NCI-H1417 treated with DMSO at 0.1 percent for 48 hours (cell line): ENCODE measurements at regions not wholly inside any gene's neighbourhood (a gene's known extent, or its start where the extent isn't known, plus 50 kb on each side); places are given as distances from the start of the nearest gene placed in this dataset.

Source experiments
- DNase-seq: peaks from one replicate; lab custom pipeline; 2025; lab: John Stamatoyannopoulos, UW

GRCh38 chr14:36465178-36465577, 54.9 kb downstream of the NKX2-1 start:
- DNase-seq: no peak

GRCh38 chr14:36462890-36463289, 57.1 kb downstream of the NKX2-1 start:
- DNase-seq: no peak

GRCh38 chr14:36455241-36455627, 64.8 kb downstream of the NKX2-1 start:
- DNase-seq: no peak

- DNase-seq: peak; percentile 53
Measured at GRCh38 chr14:36454599-36455240, 65.3 kb downstream of the NKX2-1 start.

GRCh38 chr14:36452860-36453259, 67.2 kb downstream of the NKX2-1 start:
- peak; percentile 67 for DNase-seq

GRCh38 chr14:36451310-36452065, 68.5 kb downstream of the NKX2-1 start:
- no peak for DNase-seq

GRCh38 chr14:36450550-36450949, 69.5 kb downstream of the NKX2-1 start:
- no peak for DNase-seq

- no peak for DNase-seq
Measured at GRCh38 chr14:36449903-36450302, 70.1 kb downstream of the NKX2-1 start.

- DNase-seq: peak; percentile 50
Measured at GRCh38 chr14:36443374-36443773, 76.7 kb downstream of the NKX2-1 start.

- peak; percentile 98 for DNase-seq
Measured at GRCh38 chr14:36442824-36443241, 77.2 kb downstream of the NKX2-1 start.

GRCh38 chr14:36441283-36441682, 78.7 kb downstream of the NKX2-1 start:
- no peak for DNase-seq

GRCh38 chr14:36439766-36440165, 80.3 kb downstream of the NKX2-1 start:
- DNase-seq: no peak

- DNase-seq: peak; percentile 74
Measured at GRCh38 chr14:36438883-36439282, 81.1 kb downstream of the NKX2-1 start.

- DNase-seq: no peak
Measured at GRCh38 chr14:36430662-36431084, 89.4 kb downstream of the NKX2-1 start.

- DNase-seq: no peak
Measured at GRCh38 chr14:36430169-36430568, 89.9 kb downstream of the NKX2-1 start.

GRCh38 chr14:36429692-36430091, 90.3 kb downstream of the NKX2-1 start:
- DNase-seq: no peak

- no peak for DNase-seq
Measured at GRCh38 chr14:36428350-36428749, 91.7 kb downstream of the NKX2-1 start.

- DNase-seq: no peak
Measured at GRCh38 chr14:36426836-36427235, 93.2 kb downstream of the NKX2-1 start.

- no peak for DNase-seq
Measured at GRCh38 chr14:36426113-36426512, 93.9 kb downstream of the NKX2-1 start.

- peak; percentile 100 for DNase-seq
Measured at GRCh38 chr14:36424478-36425102, 95.4 kb downstream of the NKX2-1 start.

GRCh38 chr14:36423430-36423829, 96.6 kb downstream of the NKX2-1 start:
- peak; percentile 58 for DNase-seq

- DNase-seq: no peak
Measured at GRCh38 chr14:36420149-36420687, 99.8 kb upstream of the MBIP start.

GRCh38 chr14:36418937-36419336, 98.5 kb upstream of the MBIP start:
- DNase-seq: no peak
